GM11168 (cell line): ENCODE measurements at regions not wholly inside any gene's neighbourhood (a gene's known extent, or its start where the extent isn't known, plus 50 kb on each side); places are given as distances from the start of the nearest gene placed in this dataset.

Experiments
- in situ Hi-C: fragments of 300-500 bp; cut with MboI; formaldehyde crosslinking; loops from one replicate; pipeline ENCODE4 v1.12.0; 2022; ENCODE audit warnings: low sequenced_read_pairs; ENCODE audit not compliant: unreplicated experiment

GRCh38 chr11:56932572-56933220 lies 56.0 kb upstream of the OR5AK2 start:
- in situ Hi-C loops = no loop called here

DNA sequence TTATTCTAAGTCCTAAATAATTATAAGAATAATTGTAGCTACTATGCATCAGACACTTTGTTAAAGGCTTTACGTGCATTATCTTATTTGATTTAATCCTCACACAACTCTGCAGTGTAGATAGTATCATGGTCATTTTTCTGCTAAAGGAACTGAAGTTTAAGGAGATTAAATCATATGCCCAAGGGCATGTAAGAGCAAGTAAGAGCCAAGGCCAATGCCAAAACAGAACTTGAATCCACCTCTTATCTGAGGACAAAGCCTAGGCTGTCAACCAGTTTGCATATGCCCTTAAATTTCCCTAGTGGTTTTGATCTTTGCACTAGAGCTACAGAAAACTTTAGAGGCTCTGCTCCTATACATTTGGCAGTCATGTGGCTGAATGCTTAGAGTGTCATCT lies 65.6 kb upstream of the OR5AK2 start:
- in situ Hi-C loops = no loop called here

GRCh38 chr11:56922421-56922820 lies 66.3 kb upstream of the OR5AK2 start:
- in situ Hi-C loops = no loop called here

DNA sequence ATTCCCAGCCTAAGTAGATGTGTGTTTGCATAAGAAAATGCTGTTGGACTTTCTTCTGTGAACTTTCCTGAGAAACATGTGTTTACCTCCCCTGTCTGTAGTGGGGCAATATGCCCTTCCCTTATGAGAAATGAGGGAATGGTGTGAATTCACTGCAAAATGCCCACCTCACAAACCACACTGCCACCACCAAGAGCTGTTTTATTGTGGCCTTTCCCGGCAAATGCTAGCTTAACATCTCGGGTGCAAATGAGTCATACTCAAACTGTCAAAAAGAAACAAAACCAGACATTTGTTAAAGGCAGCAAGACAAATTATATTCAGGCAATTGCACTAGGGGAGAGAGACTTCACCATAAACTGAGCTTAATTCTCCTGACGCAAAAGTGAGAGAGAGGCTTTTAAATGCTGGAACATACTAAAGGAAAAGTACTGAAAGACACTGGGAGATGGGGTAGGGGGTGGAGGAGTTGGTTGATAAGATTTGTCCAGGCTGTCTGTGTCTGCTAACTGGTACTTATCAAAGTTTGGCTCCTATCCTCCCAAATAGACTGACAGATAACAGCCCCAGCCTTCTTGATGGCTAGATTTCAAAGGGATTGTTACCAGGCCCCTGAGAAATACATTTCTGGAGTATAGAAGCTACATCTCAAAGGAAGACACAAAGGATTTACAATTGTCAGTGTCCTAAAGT lies 70.9 kb upstream of the OR5AK2 start:
- in situ Hi-C loops = no loop called here

DNA sequence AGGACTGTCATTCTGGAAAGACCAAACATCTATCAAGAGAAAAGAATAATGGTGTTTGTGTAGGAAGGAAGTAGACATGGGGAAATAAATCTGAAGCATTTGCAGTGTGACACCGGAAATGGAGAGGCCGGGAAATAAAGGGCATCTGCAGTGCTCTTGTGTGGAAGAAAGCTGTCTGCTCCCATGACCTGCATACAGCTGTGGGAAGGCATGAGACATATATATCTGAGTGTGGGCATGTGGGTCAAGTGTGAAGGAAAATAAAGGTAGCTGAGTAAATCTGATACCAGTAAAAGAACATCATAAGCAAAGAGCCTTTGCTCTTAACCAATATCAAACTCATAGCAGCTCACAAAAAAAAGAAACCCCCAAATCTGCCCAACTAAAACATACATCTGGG lies 72.1 kb upstream of the OR5AK2 start:
- in situ Hi-C loops = no loop called here

- in situ Hi-C loops = no loop called here
Observed at GRCh38 chr11:56916162-56916561, 72.6 kb upstream of the OR5AK2 start.

GRCh38 chr11:56911312-56911711 lies 77.4 kb upstream of the OR5AK2 start:
- in situ Hi-C loops = no loop called here

DNA sequence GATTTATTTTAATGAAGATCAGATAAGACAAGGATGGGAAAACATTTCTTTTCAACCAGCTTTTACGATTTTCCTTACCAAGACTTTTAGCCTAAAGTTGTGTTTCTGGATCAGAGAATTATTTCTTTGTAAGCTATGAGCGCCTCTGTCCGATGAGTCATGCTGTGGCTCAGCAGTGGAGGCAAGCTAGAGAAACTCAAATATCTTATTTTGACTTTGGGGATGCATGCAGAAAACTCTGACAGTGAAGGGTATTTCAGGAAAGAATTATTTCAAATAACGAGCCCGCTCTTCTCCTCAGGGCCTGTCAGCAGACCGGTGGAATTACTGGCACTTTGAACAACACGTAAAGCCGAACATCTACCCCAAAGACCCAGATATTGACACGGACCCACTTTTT lies 77.9 kb upstream of the OR5AK2 start:
- in situ Hi-C loops = no loop called here

DNA sequence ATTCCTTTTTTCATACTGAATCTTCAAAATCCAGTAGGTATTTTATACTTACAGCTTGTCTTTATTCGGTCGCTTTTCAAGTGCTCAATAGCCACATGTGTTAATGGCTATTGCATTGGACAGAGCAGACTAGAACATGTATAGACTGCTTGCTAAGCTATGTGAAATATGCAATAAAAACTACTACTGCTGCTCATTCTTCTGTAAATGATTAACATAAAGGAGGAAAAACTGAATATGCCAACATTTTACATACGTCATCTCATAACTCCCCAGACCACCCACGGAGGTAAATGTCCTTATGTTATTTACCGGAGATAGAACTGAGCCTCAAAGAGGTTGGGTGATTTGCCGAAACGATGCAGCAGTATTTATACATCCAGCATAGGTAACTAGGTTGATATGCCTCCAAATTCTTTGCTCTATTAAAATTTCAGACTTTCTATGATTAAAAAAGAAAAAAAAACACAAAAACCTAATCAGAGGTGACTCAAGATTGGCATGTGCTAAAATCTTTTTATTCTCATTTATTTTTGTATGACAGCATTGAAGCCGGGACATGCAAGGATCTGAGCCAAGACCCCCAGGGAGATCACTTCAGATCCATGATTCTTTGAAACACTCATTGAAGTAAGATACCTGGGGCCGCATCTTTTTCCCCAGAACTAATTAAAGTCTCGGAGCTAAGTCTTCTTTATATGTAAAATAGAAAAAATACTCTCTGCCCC lies 78.5 kb upstream of the OR5AK2 start:
- in situ Hi-C loops = no loop called here

GRCh38 chr11:56909563-56909962 lies 79.2 kb upstream of the OR5AK2 start:
- in situ Hi-C loops = loop anchor here (5.0 kb wide), 1 partner anchor 107 kb away; no protein-coding TSS in a partner anchor

DNA sequence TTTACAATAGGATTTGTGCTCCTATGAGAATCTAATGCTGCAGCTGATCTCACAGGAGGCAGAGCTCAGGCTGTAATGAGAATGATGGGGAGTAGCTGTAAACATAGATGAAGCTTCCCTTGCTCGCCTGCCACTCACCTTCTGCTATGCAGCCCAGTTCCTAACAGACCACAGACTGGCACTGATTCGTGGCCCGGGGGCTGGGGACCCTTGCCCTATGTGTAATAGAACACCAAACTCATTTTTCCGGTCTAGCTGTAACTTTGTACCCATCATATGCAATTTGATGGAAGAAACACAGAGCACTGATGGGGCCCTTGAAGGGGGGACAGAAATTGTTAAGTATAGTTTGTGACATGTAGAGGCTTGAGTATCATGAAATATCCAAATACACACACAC lies 79.6 kb upstream of the OR5AK2 start:
- in situ Hi-C loops = loop anchor here (5.0 kb wide), 1 partner anchor 107 kb away; no protein-coding TSS in a partner anchor

- in situ Hi-C loops = loop anchor here (5.0 kb wide), 1 partner anchor 104 kb away; no protein-coding TSS in a partner anchor
Observed at GRCh38 chr11:56906683-56907148, 82.0 kb upstream of the OR5AK2 start.

DNA sequence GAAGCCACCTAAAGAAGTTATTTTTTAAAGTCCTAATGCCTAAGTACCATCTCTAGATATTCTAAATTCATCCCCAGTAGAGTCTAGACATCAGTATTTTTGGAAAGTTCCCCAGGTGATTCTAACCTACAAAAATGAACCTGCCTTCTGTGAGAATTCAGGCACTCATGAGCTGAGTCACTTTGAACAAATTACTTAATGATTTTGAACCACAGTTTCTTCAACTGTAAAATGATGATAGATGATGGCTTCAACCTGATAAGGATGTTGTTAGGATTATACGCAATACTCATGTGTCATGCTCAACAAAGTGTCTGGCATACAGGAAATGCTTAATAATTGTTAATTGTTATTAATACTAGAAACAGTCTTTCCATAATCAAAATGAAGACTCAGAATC lies 82.8 kb upstream of the OR5AK2 start:
- in situ Hi-C loops = loop anchor here (5.0 kb wide), 1 partner anchor 104 kb away; no protein-coding TSS in a partner anchor

DNA sequence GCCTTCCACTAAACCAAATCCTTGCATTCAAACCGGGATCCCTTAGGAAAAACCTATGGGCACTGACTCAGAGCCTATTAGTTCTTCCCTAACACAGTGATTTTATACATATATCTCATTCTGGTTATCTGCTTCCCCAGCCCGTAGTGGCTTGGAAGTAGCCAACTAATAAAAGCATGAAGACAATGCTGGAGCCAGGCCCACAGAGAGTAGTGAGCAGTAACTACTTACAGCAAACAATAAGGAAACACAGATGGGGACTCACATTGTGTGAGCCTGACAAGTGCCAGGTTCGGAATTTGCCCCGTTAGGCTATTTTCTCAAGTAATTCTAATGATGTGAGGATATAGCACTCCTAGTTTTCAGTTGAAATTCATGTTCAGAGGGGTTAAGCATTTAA lies 83.3 kb upstream of the OR5AK2 start:
- in situ Hi-C loops = loop anchor here (5.0 kb wide), 1 partner anchor 103 kb away; no protein-coding TSS in a partner anchor

DNA sequence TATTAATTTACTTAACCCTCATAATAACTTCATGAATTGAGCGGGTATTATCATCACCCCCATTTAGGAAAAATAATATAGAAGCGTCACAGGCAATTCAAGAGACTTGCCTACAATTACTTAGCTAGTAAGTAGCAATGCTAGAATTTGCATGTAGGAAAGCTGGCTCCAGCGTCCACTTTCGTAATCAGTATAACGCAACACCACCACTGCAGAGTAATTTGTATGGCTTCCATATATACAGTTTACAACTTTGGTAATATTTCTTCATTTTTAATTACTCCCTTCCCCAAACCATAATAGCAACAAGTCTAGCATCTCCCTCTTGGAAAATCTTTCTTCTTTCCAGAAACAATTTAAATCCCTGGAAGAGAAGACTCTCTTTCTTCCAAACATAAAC lies 89.9 kb upstream of the OR5AK2 start:
- in situ Hi-C loops = no loop called here

DNA sequence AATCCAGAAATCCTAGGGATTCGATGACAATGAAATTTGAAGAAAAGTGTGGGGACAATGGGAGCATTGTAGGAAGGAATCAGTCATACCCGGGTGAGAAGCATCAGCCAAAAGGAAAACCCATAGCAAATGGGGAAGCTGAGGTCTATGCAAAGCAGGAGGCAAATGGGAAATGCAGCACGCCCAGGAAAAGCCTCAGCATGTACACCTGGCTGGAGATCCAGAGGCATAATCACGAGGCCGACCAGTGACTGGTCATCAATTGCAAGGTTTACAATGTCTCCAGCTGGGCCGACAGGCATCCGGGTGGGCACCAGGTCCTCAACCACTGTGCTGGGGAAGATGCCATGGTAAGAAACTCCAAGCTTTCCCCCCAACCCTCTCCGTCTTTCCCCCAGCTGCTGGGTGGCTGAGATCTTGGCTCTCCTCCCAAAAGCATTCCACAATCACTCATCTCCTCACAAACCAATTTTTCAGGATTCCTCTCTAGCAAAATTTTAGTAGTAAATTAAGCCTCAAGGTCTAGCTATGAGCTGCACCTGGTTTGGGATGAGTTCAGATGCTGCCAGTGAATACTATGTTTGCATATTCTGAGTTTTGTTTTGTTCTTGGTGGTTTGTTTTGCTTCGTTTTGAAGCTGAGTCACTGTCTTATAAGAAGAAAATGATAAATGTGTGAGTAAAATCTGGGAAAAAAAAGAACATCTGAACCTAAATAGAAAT lies 98.0 kb upstream of the OR5AK2 start:
- in situ Hi-C loops = no loop called here

- in situ Hi-C loops = no loop called here
Observed at GRCh38 chr11:56889986-56890385, 98.7 kb upstream of the OR5AK2 start.

DNA sequence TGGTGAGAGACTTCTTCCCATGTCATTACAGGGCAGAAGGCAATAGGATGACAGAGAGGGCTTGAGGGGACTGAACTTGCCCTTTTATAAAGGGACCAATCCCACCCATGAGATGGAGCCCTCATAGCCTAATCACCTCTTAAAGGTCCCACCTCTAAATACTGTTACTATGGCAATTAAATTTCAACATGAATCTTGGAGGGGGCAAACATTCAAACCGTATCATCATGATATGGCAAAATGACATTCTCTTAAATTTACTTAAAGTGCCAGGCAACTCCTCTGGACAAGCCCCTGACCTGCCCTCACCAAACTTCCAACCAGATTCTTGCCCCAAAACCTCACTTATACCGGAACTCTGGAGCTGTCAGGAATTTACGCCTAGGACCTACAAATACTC lies 100.8 kb upstream of the OR5AK2 start:
- in situ Hi-C loops = no loop called here

DNA sequence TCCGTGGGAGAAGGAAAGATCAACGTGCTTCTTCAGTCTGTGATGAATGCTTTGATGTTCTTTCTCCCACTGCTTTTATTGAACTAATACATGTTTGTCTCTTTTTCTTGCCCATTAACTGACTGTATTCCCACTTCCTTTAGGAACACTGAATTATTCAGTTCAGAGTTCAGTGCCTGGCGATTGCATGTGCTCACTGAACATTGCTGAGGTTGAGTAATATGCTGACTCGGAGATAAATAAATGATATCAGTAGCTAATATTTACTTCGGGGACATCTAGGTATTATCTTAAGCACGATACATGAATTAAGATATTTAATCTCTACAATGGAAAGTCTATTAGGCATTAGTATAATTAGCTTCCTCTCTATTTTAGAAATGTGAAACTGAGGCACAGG lies 102.3 kb upstream of the OR5AK2 start:
- in situ Hi-C loops = no loop called here

GRCh38 chr11:56885854-56886253 lies 102.9 kb upstream of the OR5AK2 start:
- in situ Hi-C loops = no loop called here
